Gastroesophageal sphincter (tissue), 3 donors: ENCODE measurements at regions not wholly inside any gene's neighbourhood (a gene's known extent, or its start where the extent isn't known, plus 50 kb on each side); places are given as distances from the start of the nearest gene placed in this dataset.

Experiments
- CTCF ChIP-seq, 4 experiments: fragments of 200-600 bp in 2 of 4; fragments of 450-650 bp in 2 of 4; sonication (generic) in 1 of 4; IDR thresholded peaks; one replicate each; pipeline ENCODE4 v1.5.1; 2017 to 2019; ENCODE audit warnings: antibody characterized with exemption in 4 of 4, mild to moderate bottlenecking in 2 of 4, moderate library complexity in 2 of 4
- POLR2AphosphoS5 ChIP-seq: sonication (generic); formaldehyde crosslinking; IDR thresholded peaks from one replicate; pipeline ENCODE4 v1.6.1; 2017; ENCODE audit warnings: antibody characterized with exemption

GRCh38 chr11:23765682-23766252 lies 731.1 kb upstream of the LUZP2 start:
- no peak for TF ChIP-seq POLR2AphosphoS5
- no peak for TF ChIP-seq CTCF (IDR thresholded peaks at IDR 0.05)
